ENCODE measurements at regions not wholly inside any gene's neighbourhood (a gene's known extent, or its start where the extent isn't known, plus 50 kb on each side); places are given as distances from the start of the nearest gene placed in this dataset.

GRCh38 chr12:4197922-4198763 is 75.4 kb upstream of the CCND2 start:
- TF ChIP-seq CTCF (IDR thresholded peaks at IDR 0.05) (no peak), ZFP36 (IDR thresholded peaks at IDR 0.05; ENCODE audit: borderline replicate concordance, partially characterized antibody) (no peak), CEBPB (IDR thresholded peaks at IDR 0.05) (no peak), NR3C1 (IDR thresholded peaks at IDR 0.05) (no peak), POLR2A (IDR thresholded peaks at IDR 0.05; ENCODE audit: low read length) (no peak), FOXS1 (CRISPR knock-in tag; IDR thresholded peaks at IDR 0.05) (no peak), REST (IDR thresholded peaks at IDR 0.05) (no peak), CHD4 (IDR thresholded peaks at IDR 0.05; ENCODE audit: borderline replicate concordance) (no peak)
